Eye (tissue), 1 donor: ENCODE measurements at regions not wholly inside any gene's neighbourhood (a gene's known extent, or its start where the extent isn't known, plus 50 kb on each side); places are given as distances from the start of the nearest gene placed in this dataset.

Experiments used
- DNase-seq: peaks from one replicate; pipeline ENCODE4 v3.0.0-alpha.2; 2015

- DNase-seq = no peak
Observed at GRCh38 chr17:77692571-77693161, 265.8 kb upstream of the TNRC6C start.

- no peak for DNase-seq
Observed at GRCh38 chr17:77693301-77693700, 265.2 kb upstream of the TNRC6C start.

- no peak for DNase-seq
Observed at GRCh38 chr17:77693776-77694175, 264.7 kb upstream of the TNRC6C start.

- no peak for DNase-seq
Observed at GRCh38 chr17:77694391-77695363, 263.8 kb upstream of the TNRC6C start.

GRCh38 chr17:77695386-77695785 is 263.1 kb upstream of the TNRC6C start:
- no peak for DNase-seq

GRCh38 chr17:77696151-77696720 is 262.3 kb upstream of the TNRC6C start:
- DNase-seq = peak; percentile 83

- DNase-seq = peak; percentile 82
Observed at GRCh38 chr17:77696721-77697460, 261.6 kb upstream of the TNRC6C start.

GRCh38 chr17:77697480-77698400 is 260.8 kb upstream of the TNRC6C start:
- no peak for DNase-seq

GRCh38 chr17:77698903-77699623 is 259.4 kb upstream of the TNRC6C start:
- DNase-seq = peak; percentile 69

GRCh38 chr17:77700165-77700881 is 258.2 kb upstream of the TNRC6C start:
- no peak for DNase-seq

- DNase-seq = no peak
Observed at GRCh38 chr17:77701996-77702395, 256.5 kb upstream of the TNRC6C start.

- DNase-seq = no peak
Observed at GRCh38 chr17:77704048-77704815, 254.3 kb upstream of the TNRC6C start.

GRCh38 chr17:77706938-77707337 is 251.6 kb upstream of the TNRC6C start:
- no peak for DNase-seq

- DNase-seq = no peak
Observed at GRCh38 chr17:77707546-77707945, 251.0 kb upstream of the TNRC6C start.

GRCh38 chr17:77708049-77708448 is 250.5 kb upstream of the TNRC6C start:
- no peak for DNase-seq

GRCh38 chr17:77708936-77709335 is 249.6 kb upstream of the TNRC6C start:
- DNase-seq = no peak

- no peak for DNase-seq
Observed at GRCh38 chr17:77709594-77709993, 248.9 kb upstream of the TNRC6C start.

GRCh38 chr17:77712578-77712977 is 245.9 kb upstream of the TNRC6C start:
- DNase-seq = no peak

- no peak for DNase-seq
Observed at GRCh38 chr17:77716289-77716926, 242.1 kb upstream of the TNRC6C start.
